ENCODE measurements at regions not wholly inside any gene's neighbourhood (a gene's known extent, or its start where the extent isn't known, plus 50 kb on each side); places are given as distances from the start of the nearest gene placed in this dataset.

DNA sequence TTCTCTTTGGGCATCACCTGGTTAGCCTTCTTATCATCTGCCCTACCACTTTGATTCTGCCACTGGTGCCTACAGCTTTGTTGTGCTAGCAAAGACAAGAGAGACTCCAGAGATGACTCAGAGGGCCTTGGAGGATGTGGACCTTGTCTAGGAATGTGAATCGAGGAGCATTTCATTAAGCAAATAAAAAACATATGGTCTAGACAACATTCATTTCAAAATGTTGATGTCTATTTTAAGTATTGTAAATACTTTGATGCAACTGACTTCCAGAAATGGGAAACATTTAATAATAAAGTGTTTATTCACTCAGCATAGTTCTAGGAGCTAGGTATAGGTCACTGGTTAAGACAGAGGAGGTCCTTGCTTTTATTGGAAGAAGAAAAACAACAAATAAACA, 195.5 kb downstream of the CDCA7 start:
- DNase-seq (ENCODE audit: low spot score) (no peak), ATAC-seq (ENCODE audit: low read depth) (peak; percentile 74)
- Histone ChIP-seq H3K4me1 (ENCODE audit: insufficient read depth, poor library complexity, severe bottlenecking) (no peaks in the 10 kb centered on the region), H3K27ac (ENCODE audit: poor library complexity, severe bottlenecking) (no peak overlapping the region), H3K27me3 (ENCODE audit: insufficient read depth, poor library complexity, severe bottlenecking) (no peaks in the 10 kb centered on the region), H3K9me3 (ENCODE audit: severe bottlenecking) (no peaks in the 10 kb centered on the region), H3K4me3 (ENCODE audit: severe bottlenecking) (no peak overlapping the region), H3K36me3 (ENCODE audit: low read depth) (no peaks in the 10 kb centered on the region)
- TF ChIP-seq, protein P1, sequence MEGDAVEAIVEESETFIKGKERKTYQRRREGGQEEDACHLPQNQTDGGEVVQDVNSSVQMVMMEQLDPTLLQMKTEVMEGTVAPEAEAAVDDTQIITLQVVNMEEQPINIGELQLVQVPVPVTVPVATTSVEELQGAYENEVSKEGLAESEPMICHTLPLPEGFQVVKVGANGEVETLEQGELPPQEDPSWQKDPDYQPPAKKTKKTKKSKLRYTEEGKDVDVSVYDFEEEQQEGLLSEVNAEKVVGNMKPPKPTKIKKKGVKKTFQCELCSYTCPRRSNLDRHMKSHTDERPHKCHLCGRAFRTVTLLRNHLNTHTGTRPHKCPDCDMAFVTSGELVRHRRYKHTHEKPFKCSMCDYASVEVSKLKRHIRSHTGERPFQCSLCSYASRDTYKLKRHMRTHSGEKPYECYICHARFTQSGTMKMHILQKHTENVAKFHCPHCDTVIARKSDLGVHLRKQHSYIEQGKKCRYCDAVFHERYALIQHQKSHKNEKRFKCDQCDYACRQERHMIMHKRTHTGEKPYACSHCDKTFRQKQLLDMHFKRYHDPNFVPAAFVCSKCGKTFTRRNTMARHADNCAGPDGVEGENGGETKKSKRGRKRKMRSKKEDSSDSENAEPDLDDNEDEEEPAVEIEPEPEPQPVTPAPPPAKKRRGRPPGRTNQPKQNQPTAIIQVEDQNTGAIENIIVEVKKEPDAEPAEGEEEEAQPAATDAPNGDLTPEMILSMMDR (IDR thresholded peaks at IDR 0.05; ENCODE audit: poor library complexity, severe bottlenecking) = no peak

DNA sequence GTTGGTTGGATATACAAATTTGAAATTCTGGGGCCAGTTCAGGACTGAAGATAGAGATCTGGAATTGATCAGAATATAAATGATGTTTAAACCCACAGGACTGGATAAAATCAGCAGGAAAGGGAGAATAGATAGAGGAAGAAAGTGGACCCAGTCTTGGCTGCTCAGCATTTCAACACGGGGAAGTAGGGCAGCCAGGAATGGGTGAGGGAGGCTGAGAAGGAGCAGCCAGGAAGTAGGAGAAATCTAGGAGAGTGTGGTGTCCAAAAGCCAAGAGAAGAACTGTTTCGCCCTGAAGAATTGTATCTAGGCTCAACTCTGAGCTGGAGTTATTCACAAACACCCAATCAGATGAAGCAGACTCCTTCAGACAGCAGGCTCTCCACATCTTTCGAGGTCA, 197.9 kb downstream of the CDCA7 start:
- Histone ChIP-seq H3K36me3 (ENCODE audit: low read depth) (no peaks in the 10 kb centered on the region), H3K4me1 (ENCODE audit: insufficient read depth, poor library complexity, severe bottlenecking) (no peaks in the 10 kb centered on the region), H3K27me3 (ENCODE audit: insufficient read depth, poor library complexity, severe bottlenecking) (no peaks in the 10 kb centered on the region), H3K9me3 (ENCODE audit: severe bottlenecking) (no peaks in the 10 kb centered on the region), H3K4me3 (ENCODE audit: severe bottlenecking) (no peak overlapping the region), H3K27ac (ENCODE audit: poor library complexity, severe bottlenecking) (no peak overlapping the region)
- ATAC-seq (ENCODE audit: low read depth) = no peak
- no peak for DNase-seq (ENCODE audit: low spot score)
- TF ChIP-seq, protein P1 (IDR thresholded peaks at IDR 0.05; ENCODE audit: poor library complexity, severe bottlenecking) = no peak

DNA sequence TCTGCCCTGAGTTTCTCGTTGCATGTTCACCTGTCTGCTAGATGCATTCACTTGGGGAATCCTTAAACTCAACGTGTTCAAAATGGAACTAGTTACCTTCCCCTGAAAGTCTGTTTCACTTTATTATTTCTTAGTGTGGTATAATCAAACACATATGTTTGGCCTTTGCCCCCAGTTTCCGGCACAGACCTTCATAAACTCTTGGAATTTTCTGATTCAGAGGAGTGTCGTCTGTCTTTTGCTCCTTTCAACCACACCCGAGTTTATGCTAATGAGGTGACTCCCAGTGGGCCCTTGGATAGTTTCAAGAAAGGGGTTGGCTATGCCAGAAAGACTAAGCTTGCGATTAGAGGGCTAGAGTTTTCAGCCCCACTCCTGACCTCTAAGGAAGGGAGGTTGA, 198.9 kb downstream of the CDCA7 start:
- ATAC-seq (ENCODE audit: low read depth) = peak; percentile 50; the same call in 2 of the 3 replicates
- Histone ChIP-seq H3K27ac (ENCODE audit: poor library complexity, severe bottlenecking) (no peak overlapping the region), H3K4me3 (ENCODE audit: severe bottlenecking) (no peak overlapping the region), H3K27me3 (ENCODE audit: insufficient read depth, poor library complexity, severe bottlenecking) (no peaks in the 10 kb centered on the region), H3K4me1 (ENCODE audit: insufficient read depth, poor library complexity, severe bottlenecking) (no peaks in the 10 kb centered on the region), H3K9me3 (ENCODE audit: severe bottlenecking) (no peaks in the 10 kb centered on the region), H3K36me3 (ENCODE audit: low read depth) (no peaks in the 10 kb centered on the region)
- DNase-seq (ENCODE audit: low spot score) = no peak
- TF ChIP-seq, protein P1 (IDR thresholded peaks at IDR 0.05; ENCODE audit: poor library complexity, severe bottlenecking) = no peak

DNA sequence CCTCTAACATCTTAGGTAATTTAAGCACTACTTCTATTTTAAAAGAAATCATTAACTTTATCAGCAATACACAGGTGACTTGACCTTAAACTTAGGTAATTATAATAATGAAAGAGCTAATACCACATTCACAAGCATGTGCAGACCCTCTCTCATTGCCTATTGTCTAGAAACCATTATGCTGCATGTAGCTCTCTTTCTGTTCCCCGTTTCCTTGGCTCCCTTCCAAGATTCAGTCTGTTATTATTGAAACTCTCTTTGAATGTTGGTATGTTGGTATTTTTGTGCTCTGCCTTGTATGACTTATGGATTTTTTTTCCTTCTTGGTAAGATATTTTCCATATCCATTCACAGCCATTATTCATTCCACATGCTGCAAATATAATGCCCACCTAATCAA, 201.2 kb downstream of the CDCA7 start:
- no peaks in the 10 kb centered on the region for H3K36me3 ChIP-seq (ENCODE audit: low read depth)
- TF ChIP-seq, protein P1 (IDR thresholded peaks at IDR 0.05; ENCODE audit: poor library complexity, severe bottlenecking) = no peak
- DNase-seq (ENCODE audit: low spot score) (no peak), ATAC-seq (ENCODE audit: low read depth) (no peak)
- H3K4me1 ChIP-seq (ENCODE audit: insufficient read depth, poor library complexity, severe bottlenecking) = no peaks in the 10 kb centered on the region
- H3K4me3 ChIP-seq (ENCODE audit: severe bottlenecking) = no peak overlapping the region
- H3K27me3 ChIP-seq (ENCODE audit: insufficient read depth, poor library complexity, severe bottlenecking) = no peaks in the 10 kb centered on the region
- H3K9me3 ChIP-seq (ENCODE audit: severe bottlenecking) = no peaks in the 10 kb centered on the region
- H3K27ac ChIP-seq (ENCODE audit: poor library complexity, severe bottlenecking) = no peak overlapping the region

DNA sequence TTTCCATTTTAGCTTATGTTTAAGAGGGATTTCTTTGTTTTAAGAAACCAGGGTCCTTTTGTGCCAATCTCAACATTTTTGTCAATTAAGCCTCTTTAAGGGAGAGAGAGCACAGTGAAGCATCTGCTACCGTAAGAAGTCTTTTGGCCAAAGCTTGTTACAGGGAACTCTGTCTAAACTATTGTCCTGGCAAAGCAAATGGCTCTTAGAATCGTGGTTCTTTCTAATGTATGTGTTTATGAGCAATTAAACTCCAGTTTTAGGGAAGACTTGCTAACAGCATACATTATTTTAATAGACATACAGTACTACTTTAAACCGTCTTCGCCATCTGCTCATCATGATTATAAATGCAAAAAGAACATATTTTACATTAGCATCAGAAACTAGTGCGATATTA, 202.1 kb downstream of the CDCA7 start:
- DNase-seq (ENCODE audit: low spot score) (no peak), ATAC-seq (ENCODE audit: low read depth) (no peak)
- H3K27ac ChIP-seq (ENCODE audit: poor library complexity, severe bottlenecking) = no peak overlapping the region
- no peaks in the 10 kb centered on the region for H3K27me3 ChIP-seq (ENCODE audit: insufficient read depth, poor library complexity, severe bottlenecking)
- TF ChIP-seq, protein P1 (IDR thresholded peaks at IDR 0.05; ENCODE audit: poor library complexity, severe bottlenecking) = no peak
- no peak overlapping the region for H3K4me3 ChIP-seq (ENCODE audit: severe bottlenecking)
- H3K4me1 ChIP-seq (ENCODE audit: insufficient read depth, poor library complexity, severe bottlenecking) = no peaks in the 10 kb centered on the region
- H3K36me3 ChIP-seq (ENCODE audit: low read depth) = no peaks in the 10 kb centered on the region
- H3K9me3 ChIP-seq (ENCODE audit: severe bottlenecking) = no peaks in the 10 kb centered on the region
